ENCODE measurements at regions not wholly inside any gene's neighbourhood (a gene's known extent, or its start where the extent isn't known, plus 50 kb on each side); places are given as distances from the start of the nearest gene placed in this dataset.
"Not testable (repeated sequence)": the region's sequence is repeated elsewhere in the genome, so short reads cannot be mapped to it uniquely, and the experiment has no call there.

DNA sequence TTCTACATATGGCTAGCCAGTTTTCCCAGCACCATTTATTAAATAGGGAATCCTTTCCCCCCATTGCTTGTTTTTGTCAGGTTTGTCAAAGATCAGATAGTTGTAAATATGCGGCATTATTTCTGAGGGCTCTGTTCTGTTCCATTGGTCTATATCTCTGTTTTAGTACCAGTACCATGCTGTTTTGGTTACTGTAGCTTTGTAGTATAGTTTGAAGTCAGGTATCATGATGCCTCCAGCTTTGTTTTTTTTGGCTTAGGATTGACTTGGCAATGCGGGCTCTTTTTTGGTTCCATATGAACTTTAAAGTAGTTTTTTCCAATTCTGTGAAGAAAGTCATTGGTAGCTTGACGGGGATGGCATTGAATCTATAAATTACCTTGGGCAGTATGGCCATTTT is 60.0 kb upstream of the GPC3 start:
- not testable (repeated sequence) for DNase-seq

DNA sequence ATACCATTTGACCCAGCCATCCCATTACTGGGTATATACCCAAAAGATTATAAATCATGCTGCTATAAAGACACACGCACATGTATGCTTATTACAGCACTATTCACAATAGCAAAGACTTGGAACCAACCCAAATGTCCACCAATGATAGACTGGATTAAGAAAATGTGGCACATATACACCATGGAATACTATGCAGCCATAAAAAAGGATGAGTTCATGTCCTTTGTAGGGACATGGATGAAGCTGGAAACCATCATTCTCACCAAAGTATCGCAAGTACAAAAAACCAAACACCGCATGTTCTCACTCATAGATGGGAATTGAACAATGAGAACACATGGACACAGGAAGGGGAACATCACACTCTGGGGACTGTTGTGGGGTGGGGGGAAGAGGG is 81.7 kb upstream of the GPC3 start:
- DNase-seq, result not testable (repeated sequence)

DNA sequence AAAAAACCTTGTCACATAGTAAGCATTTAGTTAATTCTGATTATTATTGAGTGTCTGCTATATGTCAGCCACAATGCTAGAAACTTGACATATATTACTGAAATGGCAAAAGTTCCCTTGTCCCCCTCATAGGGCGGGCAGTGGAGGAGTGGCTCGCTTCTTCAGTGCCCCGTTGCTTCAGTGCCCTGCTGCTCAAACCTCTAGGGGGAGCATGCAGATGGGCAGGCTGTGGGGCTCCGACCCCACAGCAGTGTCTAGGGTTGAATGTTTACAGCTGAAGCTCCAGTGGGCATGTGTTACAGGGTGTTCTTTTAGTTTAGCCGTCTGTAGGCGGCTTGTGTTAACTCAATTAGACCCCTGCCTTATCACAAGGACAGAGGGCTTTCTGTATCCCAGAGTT is 86.5 kb upstream of the GPC3 start:
- DNase-seq, result not testable (repeated sequence)

DNA sequence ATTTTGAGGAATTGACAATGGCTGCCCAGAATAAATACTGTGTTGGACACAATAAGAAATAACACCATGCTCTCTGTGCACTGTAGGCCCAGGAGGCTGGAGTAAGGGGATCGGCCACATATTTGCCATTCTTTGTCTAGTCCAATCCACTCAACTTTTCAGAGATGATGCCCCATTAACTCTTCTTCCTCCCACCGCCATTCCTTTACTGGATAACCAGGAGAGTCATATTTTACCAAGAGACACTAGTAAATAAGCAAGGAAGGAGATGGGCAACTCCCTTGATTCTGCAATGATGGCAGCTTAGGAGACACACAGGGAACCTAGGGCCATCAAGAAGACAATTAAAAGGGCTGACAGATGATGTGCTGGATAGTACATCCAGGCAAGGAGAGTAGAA is 87.9 kb upstream of the GPC3 start:
- no peak for DNase-seq

DNA sequence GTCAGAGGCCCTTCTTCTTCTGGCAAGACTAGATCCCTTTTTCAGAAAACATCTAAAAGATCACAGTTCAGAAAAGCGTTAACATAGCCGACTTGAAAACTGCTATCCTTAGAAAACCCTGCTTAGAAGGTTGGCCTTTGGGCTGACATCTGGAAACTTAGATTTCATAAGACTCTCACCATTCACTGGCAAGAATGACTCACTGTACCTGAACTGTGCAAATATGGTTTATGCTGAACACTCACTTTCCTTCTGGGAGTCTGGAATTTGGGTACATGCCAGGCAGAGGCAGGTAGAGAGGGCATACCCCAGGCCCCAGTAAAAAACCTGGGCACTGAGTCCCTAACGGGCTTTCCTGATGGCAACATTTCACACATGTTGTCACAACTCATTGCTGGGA is 88.8 kb upstream of the GPC3 start:
- DNase-seq, result no peak

DNA sequence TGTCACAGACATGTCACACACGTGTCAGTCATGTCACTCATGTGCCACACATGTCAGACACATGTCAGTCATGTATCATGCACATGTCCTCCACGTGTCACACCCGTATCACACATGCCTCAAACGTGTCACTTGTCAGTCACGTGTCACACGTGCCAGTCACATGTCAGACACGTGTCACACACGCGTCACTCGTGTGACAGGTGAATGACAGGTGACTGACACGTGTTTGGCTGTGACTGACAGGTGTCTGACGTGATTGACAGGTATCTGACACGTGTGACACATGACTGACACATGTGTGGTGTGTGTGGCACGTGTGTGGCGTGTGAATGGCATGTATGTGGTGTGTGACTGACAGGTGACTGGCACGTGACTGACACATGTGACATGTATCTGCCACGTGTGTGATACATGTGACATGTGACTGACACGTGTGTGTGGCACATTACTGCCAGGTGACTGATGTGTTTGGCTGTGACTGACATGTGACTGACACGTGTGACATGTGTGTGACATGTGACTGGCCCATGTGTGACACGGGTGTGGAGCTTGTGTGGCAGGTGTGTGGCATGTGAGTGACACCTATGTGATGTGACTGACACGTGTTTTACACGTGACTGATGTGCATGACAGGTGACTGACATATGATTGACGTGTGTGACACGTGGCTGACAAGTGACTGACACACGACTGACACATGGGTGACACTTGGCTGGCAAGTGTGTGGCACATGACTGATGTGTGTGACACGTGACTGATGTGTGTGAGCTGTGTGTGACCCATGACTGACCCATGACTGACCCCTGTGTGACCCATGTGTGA is 90.7 kb upstream of the GPC3 start:
- no peak for DNase-seq

DNA sequence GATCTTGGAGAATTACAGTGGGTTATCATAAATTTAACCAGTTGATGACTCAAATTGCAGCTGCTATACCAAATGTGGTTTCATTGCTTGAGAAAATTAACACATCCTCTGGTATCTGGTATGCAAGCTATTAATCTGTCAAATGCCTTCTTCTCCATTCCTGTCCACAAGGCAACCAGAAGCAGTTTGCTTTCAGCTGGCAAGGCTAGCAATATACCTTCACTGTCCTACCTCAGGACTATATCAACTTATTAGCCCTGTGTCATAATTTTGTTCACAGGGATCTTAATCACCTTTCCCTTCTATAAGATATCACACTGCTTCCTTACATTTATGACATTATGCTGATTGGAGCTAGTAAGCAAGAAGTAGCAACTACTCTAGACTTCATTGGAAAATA is 110.0 kb upstream of the GPC3 start:
- no peak for DNase-seq

DNA sequence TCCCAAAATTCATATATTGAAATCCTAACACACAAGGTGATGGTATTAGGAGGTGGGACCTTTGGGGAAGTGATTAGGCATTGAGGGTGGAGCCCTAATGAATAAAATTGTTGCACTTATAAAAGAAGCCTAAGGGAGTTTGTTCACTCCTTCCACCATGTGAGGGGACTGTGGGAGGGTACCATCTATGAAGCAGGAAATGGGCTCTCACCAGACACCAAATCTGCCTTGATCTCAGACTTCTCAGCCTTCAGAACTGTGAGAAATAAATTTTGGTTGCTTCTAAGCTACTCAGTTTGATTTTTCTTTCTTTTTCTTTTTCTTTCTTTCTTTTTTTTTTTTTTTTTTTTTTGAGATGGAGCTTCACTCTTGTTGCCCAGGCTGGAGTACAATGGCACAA is 116.2 kb upstream of the GPC3 start:
- no peak for DNase-seq

DNA sequence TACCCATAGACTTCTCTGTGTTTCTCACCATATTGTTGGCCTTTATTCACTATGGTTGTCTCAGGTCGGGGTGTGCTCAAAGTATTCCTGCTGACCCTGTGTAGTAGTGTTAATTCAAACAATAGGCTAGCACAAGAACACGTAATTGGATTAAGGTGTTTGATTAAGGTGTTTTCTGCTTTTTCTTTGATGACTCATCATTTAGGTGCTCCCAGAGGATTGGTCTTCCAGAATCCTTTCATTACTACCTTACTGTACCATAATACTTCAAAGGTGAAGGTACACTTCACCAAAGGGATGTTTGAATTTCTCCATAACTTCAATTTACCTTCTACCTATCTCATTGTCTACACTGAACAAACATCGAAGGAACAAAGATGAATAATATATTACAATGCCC is 121.7 kb upstream of the CCDC160 start:
- DNase-seq, result no peak

DNA sequence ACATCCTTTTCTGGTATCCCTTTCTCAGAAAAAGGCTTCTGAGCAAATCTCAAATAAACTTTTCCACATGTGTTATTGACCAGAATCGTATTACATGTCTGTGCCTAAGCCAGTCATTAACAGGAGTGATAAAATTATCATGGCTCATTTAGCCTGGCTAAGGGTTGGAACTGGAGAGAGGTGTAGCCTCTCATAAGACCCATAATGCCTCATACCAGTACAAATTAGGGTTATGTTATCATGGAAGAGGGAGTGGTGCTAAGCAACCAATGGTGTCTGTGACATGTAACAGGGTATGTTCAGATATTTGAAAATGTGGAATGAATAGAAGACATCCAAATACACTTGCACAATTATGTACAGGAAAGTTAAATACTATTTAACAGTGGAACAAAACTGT is 99.6 kb upstream of the CCDC160 start:
- no peak for DNase-seq

DNA sequence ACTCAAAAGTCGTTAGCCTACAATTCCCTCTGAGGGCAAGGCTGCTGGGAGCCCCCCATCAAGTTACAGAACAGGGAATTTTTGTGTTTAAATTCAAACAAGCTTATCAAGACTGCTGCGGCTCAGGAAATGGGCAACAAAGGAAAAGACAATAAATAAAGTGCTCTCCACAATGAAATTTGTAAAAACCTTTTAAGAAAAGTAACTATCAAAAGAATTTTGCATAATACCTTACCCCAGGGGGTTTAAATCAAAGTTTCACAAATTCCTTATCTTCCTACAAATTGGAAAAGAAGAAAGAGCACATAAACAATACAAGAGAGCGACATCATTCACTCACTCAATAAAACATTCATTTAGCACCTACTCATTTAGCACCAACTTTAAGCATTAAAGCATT is 97.9 kb upstream of the CCDC160 start:
- DNase-seq, result no peak

DNA sequence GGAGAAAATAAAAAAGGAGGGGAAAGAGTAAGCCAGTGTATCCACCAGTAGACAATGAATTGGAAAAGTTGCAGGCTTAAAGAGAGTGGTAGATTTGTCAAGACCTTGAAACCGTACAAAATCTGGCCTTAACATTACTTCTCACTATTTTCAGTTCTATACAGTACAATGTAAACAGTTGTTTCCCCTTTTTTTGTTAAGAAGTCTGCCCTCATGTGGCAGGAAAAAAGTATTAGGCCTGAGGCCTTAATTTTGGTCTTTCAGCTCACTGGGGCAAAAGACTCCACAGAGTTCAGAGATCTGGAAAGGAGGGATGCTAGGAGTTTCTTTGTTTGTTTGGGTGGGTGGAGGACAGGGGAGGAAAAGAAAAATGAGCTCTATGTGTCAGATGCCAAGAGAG is 92.8 kb upstream of the CCDC160 start:
- no peak for DNase-seq

DNA sequence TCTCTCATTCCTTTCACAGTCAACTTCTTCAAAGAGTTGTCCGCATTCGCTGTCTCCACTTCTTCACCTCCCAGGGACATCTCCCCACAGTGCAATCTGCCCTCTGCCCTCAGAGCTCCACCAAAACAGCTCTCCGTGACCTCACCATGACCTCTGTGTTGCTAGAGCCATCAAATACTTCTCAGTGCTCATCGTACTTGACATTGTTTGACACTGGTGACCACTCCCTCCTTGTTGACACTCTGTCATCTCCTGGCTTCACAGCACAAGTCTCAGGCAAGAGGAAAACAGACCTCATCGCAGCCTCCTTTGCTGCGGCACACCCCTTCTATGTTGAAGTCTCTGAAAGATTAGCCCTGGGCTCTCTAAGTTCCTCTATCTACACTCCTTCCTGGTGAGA is 90.5 kb upstream of the CCDC160 start:
- DNase-seq, result no peak

DNA sequence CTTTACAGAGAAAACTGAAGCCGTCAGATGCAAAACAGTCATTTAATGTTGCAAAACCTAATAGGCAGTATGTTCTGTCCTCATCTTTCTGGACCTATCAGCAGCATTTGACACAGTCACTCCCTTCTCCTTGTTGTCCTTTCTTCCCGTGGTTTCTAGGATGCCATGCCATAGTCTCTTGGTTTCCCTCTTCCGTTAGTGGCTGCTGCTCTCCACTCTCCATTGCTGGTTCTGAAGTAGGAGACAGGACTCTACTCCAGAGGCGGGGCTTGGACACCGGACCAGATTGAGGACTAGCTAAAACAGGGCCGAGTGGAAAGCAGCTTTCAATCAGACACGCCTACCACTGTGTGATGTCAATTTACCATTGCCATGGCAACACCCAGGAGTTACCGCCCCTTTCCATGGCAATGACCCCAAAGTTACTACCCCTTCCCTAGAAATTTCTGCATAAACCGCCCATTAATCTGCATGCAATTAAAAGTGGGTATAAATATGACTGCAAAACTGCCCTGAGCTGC is 88.8 kb upstream of the CCDC160 start:
- no peak for DNase-seq

DNA sequence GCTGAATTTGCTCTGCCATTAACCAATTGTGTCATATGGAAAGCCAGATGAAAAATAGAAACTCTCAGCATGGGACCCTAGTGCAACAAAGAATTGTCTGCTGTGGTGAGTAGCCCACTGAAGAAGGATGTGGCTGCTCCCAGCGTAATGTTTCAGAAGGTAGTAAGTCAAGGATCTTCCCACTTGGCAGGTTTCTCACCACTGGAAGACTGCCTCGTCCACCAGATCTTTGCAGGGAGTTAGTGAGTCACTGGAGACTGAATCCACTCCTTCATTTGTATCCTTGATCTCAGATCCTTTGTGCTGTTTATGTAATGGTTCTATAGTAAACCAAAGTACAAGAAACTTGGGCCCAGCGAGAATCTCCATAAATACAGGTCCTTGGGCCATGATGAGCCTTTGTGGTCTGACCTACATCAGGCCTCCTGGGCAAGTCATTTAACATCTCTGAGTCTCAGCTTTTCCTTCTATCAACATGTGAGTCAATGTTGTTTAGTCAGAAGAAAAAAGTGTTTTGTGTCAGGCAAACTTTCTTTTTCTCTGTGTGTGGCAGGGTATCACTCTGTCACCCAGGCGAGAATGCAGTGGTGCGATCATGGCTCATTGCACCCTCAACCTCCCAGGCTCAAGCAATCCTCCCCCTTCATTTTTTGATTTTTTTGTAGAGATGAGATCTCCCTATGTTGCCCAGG is 78.0 kb upstream of the CCDC160 start:
- DNase-seq, result no peak

DNA sequence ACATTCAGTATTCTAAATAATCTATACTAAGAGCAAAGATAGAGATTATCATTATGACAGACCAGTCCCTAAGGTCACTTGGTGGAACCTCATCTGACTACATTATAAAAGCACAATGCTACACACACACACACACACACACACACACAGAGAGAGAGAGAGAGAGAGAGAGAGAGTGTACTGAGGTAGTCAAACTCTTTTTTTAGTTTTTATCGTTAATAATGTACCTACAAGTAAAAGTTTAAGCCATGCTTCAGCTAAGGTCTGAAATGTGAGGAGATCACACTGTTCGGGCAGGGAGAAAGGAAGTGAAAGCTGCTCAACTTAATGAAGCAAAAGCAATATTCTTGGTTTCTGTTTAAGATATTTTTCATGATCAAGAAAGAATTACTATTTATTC is 75.8 kb upstream of the CCDC160 start:
- DNase-seq, result no peak

DNA sequence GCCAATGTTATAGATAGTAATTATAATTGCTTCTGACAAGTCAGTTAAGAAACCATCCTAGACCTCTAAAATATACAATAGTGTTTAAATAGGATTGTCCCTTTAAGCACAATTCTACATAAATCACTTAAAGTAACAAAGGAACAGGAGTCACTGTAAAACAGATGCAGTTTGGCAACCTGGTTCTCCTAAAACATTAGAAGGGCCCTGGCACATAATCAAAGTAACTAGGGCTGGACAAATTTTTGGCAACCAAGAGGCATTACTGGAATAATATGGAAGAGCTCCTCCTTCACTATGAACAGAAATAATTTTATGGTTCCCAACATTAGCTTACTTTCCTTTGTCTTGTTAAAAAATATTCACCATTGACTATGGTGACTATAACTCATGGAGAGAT is 75.0 kb upstream of the CCDC160 start:
- no peak for DNase-seq

DNA sequence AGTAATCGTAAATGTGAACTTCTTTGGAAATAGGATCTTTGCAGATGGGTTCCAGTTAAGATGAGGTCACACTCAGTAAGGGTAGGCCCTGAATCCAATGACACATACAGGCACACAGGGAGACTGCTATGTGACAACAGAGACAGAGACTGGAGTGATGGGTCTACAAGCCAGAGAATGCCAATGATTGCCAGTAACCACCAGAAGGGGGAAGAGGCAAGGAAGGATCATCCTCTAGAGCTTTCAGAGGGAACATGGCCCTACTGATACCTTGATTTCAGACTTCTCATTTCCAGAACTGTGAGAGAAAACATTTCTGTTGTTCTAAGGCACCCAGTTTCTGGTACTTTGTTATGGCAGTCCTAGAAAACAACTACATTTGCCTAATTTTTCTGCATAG is 73.1 kb upstream of the CCDC160 start:
- no peak for DNase-seq

DNA sequence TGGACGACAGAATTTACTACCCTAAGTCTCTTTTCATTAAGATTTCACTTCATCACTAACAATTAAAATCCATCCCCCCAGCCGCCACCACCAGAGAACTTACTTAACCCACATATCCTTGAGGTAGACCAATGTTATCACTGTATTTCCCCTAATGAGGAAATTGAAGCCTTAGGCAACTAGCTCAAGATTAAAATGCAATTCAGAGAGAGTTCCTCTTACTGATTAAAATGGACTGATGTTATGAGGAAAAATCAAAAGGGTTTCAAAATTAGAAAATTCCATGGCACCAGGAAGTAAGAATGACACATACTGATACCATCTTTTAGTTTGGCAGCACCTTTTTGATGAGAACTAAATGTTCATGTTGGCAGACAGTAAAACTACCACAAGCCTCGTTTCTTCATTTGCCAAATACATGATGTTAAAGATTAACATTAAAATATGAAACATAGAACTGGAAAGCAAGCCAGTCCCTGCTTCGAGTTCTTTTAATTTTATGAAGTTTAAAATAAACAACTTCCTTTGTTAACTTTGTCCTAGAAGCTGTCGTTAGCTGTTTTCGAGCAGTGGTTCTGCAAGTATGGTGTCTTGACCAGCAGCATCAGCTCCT is 69.3 kb upstream of the CCDC160 start:
- DNase-seq, result no peak

DNA sequence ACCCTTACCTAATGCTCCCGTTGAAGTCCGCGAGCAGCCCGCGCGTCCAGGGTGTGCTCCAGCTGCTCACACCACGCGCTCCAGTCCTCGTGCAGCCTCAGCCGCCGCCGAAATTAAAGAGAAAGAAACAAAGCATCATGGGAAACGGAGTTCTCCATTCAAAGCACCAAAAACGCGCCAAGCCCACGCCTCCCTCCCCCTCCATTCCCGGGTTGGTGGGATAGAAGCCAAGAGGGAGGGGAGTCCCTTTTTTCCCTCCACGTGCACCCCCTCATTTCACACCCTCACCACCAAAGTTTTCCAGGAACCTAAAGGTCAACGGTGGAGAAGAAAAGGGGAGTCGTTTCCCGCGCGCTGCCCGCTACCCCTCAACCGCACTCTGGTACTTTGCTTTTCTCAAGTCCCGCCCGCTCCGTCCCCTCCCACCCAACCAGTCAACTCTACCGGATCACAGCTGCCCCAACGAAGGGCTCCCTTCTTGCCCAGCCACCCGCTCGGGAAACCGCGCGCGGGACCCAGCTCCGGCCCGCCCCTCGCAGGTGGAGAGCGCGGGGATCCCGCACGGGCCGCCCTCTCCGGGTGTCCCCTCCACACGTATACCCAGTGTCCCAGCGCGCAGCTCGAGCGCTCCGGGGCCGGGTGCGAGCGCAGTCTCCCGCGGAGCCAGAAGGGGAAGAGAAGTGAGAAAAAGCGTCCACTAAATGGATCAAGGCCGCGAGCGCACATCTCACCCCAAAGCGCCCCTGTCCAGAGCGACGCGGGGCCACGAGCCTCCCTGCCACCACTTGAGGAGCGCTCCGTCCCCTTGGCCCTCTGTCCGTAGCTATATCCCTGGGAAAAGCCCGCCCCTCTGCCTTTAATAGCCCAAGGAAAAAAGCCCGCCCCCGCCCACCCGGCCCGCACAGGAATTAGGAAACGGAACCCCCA is 65.1 kb upstream of the CCDC160 start:
- DNase-seq, result no peak

DNA sequence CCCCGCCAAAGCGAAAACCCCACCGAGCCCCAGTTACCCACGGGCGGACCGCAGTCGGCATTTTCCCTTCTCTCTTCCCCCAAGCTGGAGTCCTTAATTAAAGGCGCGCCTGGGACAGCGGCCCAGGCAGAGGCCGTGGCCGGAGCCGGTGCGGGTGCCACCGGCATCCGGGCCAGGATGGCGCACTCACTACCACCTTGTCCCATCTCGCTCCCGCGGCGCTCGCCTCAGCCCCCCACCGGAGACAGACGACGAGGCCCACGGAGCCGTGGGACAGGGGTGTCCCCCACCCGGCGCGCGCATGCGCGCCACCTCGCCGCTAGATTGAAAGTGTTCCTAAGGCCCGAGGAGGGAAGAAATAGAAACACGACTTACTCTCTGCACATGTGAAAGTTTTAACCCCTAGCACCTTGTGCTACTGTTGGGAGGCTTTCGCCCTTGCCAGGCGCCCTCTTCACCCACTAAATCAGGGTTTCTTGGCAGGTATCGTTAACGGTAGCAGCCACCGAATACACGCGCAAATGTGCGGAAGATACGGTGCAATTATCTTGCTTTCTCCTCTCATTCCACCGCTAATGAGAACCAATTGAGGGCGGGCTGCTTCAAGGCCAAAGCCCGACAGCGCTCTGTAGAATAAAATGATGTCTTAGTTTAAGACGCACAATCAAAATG is 64.3 kb upstream of the CCDC160 start:
- DNase-seq, result no peak

DNA sequence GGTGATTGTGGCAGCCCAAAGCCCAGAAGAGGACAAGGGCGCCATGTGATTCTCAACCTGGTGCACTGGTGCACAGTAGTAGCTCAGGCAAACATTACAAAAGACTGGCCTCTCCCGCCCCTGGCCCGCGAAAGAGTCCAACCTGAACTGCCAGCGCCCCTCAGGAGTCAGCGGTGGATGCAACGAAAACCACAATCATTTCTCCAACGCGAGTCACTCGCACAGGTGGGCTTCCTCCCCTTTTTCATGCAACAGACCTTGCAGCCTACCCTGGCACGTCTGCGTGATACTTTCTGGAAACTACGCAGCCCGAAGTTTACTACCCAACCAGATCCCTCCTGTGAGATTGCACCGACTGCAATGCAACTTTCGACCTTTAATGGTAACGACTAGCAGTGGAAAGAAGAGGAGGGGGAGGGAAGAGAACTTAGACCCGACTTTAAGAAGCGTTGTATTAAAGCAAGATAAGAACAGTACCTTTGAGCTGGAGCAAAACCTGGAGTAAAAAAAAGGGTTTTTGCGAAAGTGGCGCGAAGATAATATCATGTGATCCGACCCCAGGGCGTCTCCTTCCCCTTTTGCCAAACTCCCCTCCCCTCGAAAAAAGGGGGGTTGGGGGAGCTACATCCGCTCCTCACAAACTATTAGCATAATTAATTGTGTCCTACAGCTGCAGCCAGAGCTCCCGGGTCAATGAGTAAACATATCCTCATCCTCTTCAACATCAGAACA is 63.3 kb upstream of the CCDC160 start:
- DNase-seq, result no peak
